Spleen (tissue), 7 donors: ENCODE measurements at regions not wholly inside any gene's neighbourhood (a gene's known extent, or its start where the extent isn't known, plus 50 kb on each side); places are given as distances from the start of the nearest gene placed in this dataset.

Experiments
- CTCF ChIP-seq, 11 experiments: fragments of 200-600 bp in 7 of 11; fragments of 450-650 bp in 4 of 11; sonication (generic) in 4 of 11; IDR thresholded peaks in 8 of 11; conservative IDR thresholded peaks in 3 of 11; 1 replicate in 7 of 11; 2 replicates in 4 of 11; pipeline versions ENCODE4 v1.4.0 to v1.8.0; 2016 to 2021; ENCODE audit warnings: antibody characterized with exemption in 11 of 11, inconsistent platforms in 4 of 11, mild to moderate bottlenecking in 1 of 11
- POLR2AphosphoS5 ChIP-seq, 3 donors: sonication (generic); formaldehyde crosslinking; IDR thresholded peaks; one replicate each; pipeline ENCODE4 v1.5.1; 2017; ENCODE audit warnings: antibody characterized with exemption in 3 of 3
- donor health status: DM: no; HTN: no; CAD: no; lungs with moderate emphysema.
- donor health status: DM: no; HTN: no; CAD: no.
- donor health status: DM: no; HTN: no; CAD: no.

DNA sequence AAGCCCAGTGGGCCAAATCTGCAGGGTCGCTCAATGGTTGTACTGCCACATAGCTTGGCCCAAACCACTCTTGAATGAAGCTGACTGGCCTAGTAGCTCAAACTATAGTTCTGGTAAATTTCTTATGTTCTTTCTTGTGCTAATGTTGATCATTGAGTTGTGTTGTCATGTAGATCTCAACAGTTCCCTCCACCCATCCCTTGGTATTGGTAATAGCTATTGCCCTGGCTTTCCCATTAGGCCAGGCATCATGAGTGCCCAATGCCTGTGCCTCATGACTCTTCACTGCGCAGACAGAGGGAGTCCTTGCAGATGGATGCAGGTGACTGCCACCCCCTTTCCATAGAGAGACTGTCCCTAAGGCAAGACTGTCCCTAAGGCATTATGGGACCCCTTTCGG is 988.4 kb downstream of the KCNMA1 start:
- TF ChIP-seq CTCF (IDR thresholded peaks at IDR 0.05 in 8 of 11, conservative IDR thresholded peaks at IDR 0.05 in 3 of 11): no peak
- no peak for TF ChIP-seq POLR2AphosphoS5 (IDR thresholded peaks at IDR 0.05)
